GM12873 (cell line): ENCODE measurements at regions not wholly inside any gene's neighbourhood (a gene's known extent, or its start where the extent isn't known, plus 50 kb on each side); places are given as distances from the start of the nearest gene placed in this dataset.

Experiments used
- TF ChIP-seq, protein P1 (sequence below): IDR thresholded peaks from 2 replicates; pipeline ENCODE4 v1.5.1; 2012; ENCODE audit warnings: low read depth, mild to moderate bottlenecking, moderate library complexity, low read length, control low read depth; ENCODE audit not compliant: insufficient read depth; ENCODE audit errors: missing control alignments

GRCh38 chr5:152474961-152475360, 69.9 kb upstream of the NMUR2 start:
- TF ChIP-seq, protein P1, sequence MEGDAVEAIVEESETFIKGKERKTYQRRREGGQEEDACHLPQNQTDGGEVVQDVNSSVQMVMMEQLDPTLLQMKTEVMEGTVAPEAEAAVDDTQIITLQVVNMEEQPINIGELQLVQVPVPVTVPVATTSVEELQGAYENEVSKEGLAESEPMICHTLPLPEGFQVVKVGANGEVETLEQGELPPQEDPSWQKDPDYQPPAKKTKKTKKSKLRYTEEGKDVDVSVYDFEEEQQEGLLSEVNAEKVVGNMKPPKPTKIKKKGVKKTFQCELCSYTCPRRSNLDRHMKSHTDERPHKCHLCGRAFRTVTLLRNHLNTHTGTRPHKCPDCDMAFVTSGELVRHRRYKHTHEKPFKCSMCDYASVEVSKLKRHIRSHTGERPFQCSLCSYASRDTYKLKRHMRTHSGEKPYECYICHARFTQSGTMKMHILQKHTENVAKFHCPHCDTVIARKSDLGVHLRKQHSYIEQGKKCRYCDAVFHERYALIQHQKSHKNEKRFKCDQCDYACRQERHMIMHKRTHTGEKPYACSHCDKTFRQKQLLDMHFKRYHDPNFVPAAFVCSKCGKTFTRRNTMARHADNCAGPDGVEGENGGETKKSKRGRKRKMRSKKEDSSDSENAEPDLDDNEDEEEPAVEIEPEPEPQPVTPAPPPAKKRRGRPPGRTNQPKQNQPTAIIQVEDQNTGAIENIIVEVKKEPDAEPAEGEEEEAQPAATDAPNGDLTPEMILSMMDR, result no peak

GRCh38 chr5:152477536-152477935, 72.5 kb upstream of the NMUR2 start:
- TF ChIP-seq, protein P1, result no peak

DNA sequence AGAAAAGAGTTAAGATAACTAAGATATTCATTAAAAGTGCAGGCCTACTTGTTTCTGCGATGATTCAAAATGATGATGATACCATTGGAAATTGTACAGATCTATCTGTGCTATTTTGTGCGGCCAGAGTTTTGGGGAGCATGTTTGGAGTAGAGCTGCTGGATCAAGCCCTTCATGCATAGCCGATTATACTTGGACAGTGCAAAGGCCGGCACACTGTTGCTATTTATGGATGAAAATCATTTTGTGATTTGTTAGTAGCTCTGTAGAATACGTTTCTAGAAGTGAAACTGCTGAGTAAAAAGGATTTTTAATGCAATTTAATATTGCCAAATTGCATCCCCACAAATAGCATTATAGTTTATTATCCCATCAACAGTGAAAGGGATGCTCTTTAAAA, 82.1 kb upstream of the NMUR2 start:
- TF ChIP-seq, protein P1, result no peak

GRCh38 chr5:152488869-152489268, 83.8 kb upstream of the NMUR2 start:
- TF ChIP-seq, protein P1, result no peak

DNA sequence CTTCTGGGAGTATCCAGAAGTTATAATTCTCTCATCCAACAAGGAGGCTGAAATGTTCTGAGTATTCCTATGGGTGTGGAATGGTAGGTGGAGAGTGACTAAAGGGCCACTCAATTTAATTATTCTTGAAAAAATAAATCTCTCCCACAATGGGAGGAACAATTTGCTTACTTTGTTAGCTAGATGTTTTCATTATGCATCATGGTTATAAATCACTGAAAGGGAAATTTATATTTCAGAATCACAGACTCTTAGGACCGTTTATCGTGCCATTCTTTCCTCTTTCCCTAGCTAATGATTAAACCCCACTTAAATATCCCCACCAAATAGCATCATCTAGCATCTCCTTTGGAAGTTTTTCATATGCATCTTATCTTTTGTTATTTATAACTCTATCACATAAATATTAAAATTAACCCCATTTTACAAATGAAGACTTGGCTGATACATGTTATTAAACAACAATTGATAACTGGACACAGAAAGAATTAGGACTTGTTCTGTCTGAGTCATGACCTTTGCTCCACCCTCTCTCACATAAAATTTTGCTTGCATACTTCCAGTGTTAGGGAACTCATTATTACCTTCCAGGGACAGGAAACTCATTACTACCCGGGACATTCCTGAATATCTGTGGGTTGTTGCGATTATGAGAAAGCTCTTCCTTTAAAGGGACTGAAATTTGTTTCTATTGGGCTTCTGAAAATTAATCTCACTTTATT, 94.9 kb upstream of the NMUR2 start:
- TF ChIP-seq, protein P1, result no peak

- TF ChIP-seq, protein P1, result no peak
Observed at GRCh38 chr5:152501294-152501693, 96.2 kb upstream of the NMUR2 start.

DNA sequence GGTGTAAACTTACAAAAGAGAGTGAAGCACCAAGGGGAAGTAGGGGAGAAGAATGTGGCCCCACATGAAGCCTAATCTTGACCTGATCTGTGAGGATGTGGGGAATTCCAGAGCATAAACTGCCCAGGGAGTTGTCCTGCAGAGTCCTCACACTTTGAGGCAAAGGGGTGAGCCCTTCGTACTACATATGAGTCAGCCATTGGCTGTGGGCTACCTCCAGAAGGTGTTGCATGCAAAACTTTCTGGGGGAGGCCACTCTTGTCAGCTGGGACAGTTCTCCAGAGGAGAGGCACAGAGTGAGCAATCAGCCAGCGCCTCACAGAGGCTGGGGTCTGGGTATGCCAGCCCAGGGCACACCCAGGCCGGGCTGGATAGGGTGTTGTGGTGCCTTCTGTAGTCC, 98.1 kb upstream of the NMUR2 start:
- TF ChIP-seq, protein P1, result no peak
